Neutrophil (primary cell): ENCODE measurements at regions not wholly inside any gene's neighbourhood (a gene's known extent, or its start where the extent isn't known, plus 50 kb on each side); places are given as distances from the start of the nearest gene placed in this dataset.

Experiments
- H3K27ac ChIP-seq: fragments of 200-600 bp; sonication (generic); 2 replicates; pipeline ENCODE4 v1.5.1; 2016; ENCODE audit warnings: mild to moderate bottlenecking, moderate library complexity
- H3K27me3 ChIP-seq: fragments of 200-600 bp; sonication (generic); 2 replicates; pipeline ENCODE4 v1.6.0; 2016; ENCODE audit warnings: mild to moderate bottlenecking
- H3K36me3 ChIP-seq: fragments of 200-600 bp; sonication (generic); 2 replicates; pipeline ENCODE4 v1.5.1; 2017
- H3K4me1 ChIP-seq, 2 experiments: fragments of 200-600 bp in 1 of 2; sonication (generic) in 1 of 2; 1 replicate in 1 of 2; 2 replicates in 1 of 2; pipeline versions ENCODE4 v1.5.1 to v1.6.1; 2013 to 2016; ENCODE audit warnings: low read depth in 1 of 2, low read length in 1 of 2, mild to moderate bottlenecking in 1 of 2, moderate library complexity in 1 of 2; ENCODE audit not compliant: control insufficient read depth in 1 of 2, insufficient read depth in 1 of 2
- H3K4me3 ChIP-seq, 2 experiments: fragments of 200-600 bp in 1 of 2; sonication (generic) in 1 of 2; 1 replicate in 1 of 2; 2 replicates in 1 of 2; pipeline ENCODE4 v1.5.1; 2013 to 2016; ENCODE audit warnings: low read depth in 1 of 2, low read length in 1 of 2, mild to moderate bottlenecking in 1 of 2, moderate library complexity in 1 of 2
- H3K9me3 ChIP-seq: fragments of 200-600 bp; sonication (generic); 2 replicates; pipeline ENCODE4 v1.5.1; 2016
- TF ChIP-seq, protein P1 (sequence below): fragments of 200-600 bp; sonication (generic); IDR thresholded peaks from 2 replicates; pipeline ENCODE4 v1.5.1; 2016; ENCODE audit warnings: antibody characterized with exemption

DNA sequence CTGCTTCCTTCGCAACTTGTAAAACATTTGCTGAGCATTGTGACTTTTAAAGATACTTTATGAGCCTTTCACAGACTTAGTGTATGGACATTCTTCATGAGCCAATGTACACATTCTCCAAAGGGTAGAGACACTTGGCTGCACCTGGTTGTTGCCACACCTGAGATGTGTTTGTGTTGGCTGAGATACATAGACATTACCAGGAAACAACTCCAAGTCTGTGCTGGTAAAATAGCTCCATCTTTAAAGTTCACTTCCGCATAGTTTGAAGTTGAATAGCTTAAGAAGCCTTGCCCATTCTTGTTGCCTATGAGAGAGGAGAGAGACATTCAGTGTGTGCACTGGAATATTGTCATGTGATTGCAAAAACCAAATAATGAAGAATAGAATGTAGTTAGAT lies 538.3 kb upstream of the AMELY start:
- Histone ChIP-seq H3K27me3 (no peaks in the 10 kb centered on the region), H3K9me3 (no peaks in the 10 kb centered on the region), H3K27ac (no peak overlapping the region), H3K36me3 (no peaks in the 10 kb centered on the region), H3K4me3 (no peak overlapping the region), H3K4me1 (no peaks in the 10 kb centered on the region)
- TF ChIP-seq, protein P1, sequence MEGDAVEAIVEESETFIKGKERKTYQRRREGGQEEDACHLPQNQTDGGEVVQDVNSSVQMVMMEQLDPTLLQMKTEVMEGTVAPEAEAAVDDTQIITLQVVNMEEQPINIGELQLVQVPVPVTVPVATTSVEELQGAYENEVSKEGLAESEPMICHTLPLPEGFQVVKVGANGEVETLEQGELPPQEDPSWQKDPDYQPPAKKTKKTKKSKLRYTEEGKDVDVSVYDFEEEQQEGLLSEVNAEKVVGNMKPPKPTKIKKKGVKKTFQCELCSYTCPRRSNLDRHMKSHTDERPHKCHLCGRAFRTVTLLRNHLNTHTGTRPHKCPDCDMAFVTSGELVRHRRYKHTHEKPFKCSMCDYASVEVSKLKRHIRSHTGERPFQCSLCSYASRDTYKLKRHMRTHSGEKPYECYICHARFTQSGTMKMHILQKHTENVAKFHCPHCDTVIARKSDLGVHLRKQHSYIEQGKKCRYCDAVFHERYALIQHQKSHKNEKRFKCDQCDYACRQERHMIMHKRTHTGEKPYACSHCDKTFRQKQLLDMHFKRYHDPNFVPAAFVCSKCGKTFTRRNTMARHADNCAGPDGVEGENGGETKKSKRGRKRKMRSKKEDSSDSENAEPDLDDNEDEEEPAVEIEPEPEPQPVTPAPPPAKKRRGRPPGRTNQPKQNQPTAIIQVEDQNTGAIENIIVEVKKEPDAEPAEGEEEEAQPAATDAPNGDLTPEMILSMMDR, result no peak

- no peaks in the 10 kb centered on the region for H3K9me3 ChIP-seq
- no peak overlapping the region for H3K4me3 ChIP-seq
- H3K27ac ChIP-seq, result no peak overlapping the region
- TF ChIP-seq, protein P1, result no peak
- H3K4me1 ChIP-seq, result no peaks in the 10 kb centered on the region
- no peaks in the 10 kb centered on the region for H3K27me3 ChIP-seq
- H3K36me3 ChIP-seq, result no peaks in the 10 kb centered on the region
Observed at GRCh38 chrY:7448687-7449086, 537.1 kb upstream of the AMELY start.

GRCh38 chrY:7447881-7448516 lies 536.4 kb upstream of the AMELY start:
- Histone ChIP-seq H3K36me3 (no peaks in the 10 kb centered on the region), H3K9me3 (no peaks in the 10 kb centered on the region), H3K27me3 (no peaks in the 10 kb centered on the region), H3K4me1 (no peaks in the 10 kb centered on the region), H3K27ac (no peak overlapping the region), H3K4me3 (no peak overlapping the region)
- TF ChIP-seq, protein P1, result no peak

DNA sequence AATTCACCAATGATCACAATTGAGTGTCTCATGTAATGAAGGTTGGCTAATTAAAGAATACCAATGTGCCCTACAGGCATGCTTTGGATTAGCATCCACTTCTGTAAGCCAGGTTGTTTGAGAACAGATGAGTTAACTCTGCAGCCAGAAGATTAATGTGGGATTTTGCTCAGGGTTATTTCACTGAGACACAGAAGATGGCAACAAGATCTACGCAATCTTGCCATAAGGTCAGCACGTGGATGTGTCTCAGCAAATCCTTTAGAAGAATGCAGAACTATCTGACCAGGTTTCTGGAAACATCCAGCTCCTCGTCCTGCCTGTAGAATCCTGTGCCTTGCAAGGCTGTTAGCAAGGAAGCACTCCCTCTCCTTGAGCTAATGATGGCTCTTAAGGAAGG lies 532.6 kb upstream of the AMELY start:
- no peaks in the 10 kb centered on the region for H3K9me3 ChIP-seq
- no peaks in the 10 kb centered on the region for H3K36me3 ChIP-seq
- H3K27ac ChIP-seq, result no peak overlapping the region
- H3K4me3 ChIP-seq, result no peak overlapping the region
- no peaks in the 10 kb centered on the region for H3K27me3 ChIP-seq
- H3K4me1 ChIP-seq, result no peaks in the 10 kb centered on the region
- TF ChIP-seq, protein P1, result no peak

DNA sequence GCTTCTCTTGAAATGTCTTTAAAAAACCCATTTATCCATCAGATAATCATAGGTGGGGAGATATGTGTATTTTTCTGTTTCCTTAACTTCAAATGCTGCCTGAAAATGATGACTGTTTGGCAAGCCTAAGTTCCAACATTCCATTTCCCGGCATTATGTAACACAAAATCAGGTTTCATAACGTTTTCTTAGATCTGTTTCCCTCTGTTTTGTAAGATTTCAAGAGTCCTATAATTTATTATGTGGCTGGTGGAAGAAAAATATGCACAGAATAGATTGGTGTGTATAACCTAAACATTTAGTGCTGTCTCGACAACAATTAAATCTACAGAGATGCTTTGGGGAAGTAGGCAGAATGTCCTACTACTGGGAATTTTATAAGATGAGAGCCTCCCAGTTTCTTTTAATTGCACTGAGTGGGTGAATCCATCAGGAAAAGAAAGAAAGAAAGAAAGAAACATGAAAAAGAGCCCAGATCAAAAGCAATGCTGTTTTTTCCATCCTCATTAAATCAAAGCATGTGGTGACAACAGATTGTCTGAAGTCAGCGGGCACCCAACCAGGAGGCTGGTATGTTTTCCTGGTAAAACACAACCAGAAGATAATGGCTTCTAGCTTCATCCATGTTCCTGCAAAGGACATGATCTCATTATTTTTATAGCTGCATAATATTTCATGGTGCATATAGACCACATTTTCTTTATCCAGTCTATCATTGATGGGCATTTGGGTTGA lies 529.4 kb upstream of the AMELY start:
- H3K4me1 ChIP-seq, result no peaks in the 10 kb centered on the region
- no peaks in the 10 kb centered on the region for H3K36me3 ChIP-seq
- TF ChIP-seq, protein P1, result no peak
- H3K27me3 ChIP-seq, result no peaks in the 10 kb centered on the region
- H3K27ac ChIP-seq, result no peak overlapping the region
- no peaks in the 10 kb centered on the region for H3K9me3 ChIP-seq
- no peak overlapping the region for H3K4me3 ChIP-seq
